Non-pigmented ciliary epithelial cell (primary cell): ENCODE measurements at regions not wholly inside any gene's neighbourhood (a gene's known extent, or its start where the extent isn't known, plus 50 kb on each side); places are given as distances from the start of the nearest gene placed in this dataset.
"Not testable (repeated sequence)": the region's sequence is repeated elsewhere in the genome, so short reads cannot be mapped to it uniquely, and the experiment has no call there.

ENCODE experiments used
- DNase-seq: peaks from one replicate; pipeline ENCODE4 v3.0.0-alpha.2; 2010; ENCODE audit warnings: low read depth

DNA sequence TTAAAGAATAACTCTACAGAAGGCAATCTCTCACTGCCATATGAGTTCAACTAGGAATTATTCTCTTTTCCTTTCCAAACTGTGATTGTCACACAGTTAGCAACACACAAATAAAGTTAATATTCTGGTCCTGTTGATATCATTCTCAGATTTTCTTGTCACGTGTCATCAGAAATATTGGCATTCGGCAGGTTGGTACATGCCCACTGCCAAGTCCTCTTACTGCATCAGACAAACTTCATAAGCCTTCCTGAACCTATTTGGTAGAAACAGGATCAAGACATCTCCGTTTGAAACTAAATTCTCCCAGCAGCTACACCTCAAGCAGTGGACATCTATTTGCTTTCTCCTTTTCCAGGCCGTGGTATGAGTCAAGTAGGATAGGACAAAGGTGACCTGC lies 177.9 kb upstream of the SOX2 start:
- no peak for DNase-seq

- DNase-seq, result no peak
Measured at GRCh38 chr3:181530584-181530983, 181.1 kb upstream of the SOX2 start.

DNA sequence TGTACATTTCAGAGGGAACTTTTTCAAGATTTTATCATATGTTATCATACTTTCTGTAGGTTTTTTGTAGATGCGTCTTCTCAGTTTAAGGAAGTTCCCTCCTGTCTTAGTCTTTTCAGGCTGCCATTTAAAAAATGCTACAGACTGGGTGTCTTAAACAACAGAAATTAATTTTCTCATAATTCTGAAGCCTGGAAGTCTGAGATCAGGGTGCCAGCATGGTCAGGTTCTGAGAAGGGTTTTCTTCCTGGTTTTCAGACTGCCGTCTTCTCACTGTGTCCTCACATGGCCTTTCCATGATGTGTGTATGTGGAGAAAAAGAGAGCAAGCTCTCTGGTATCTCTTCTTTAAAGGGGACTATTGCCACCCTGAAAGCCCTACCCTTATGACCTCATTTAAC lies 189.9 kb upstream of the SOX2 start:
- no peak for DNase-seq

DNA sequence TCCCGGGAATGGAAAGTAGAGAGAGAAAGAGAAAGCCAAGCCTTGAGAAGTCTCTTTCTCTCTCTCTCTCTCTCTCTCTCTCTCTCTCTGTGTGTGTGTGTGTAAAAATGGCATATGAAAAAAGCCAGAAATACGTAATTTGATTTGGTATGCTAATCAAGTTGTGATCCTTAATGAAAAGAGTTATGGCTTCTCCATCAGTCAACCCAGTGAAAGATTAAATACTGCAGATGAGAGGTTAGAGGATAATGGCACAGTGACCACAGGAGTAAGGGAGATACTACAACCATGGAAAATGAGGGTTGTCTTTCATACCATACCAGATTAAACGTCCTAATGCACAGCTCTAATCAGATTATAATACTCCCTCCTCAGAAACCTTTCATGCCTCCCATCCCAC lies 193.5 kb upstream of the SOX2 start:
- no peak for DNase-seq

GRCh38 chr3:181512787-181513186 lies 198.9 kb upstream of the SOX2 start:
- no peak for DNase-seq

- DNase-seq, result no peak
Measured at GRCh38 chr3:181510500-181510899, 201.2 kb upstream of the SOX2 start.

- no peak for DNase-seq
Measured at GRCh38 chr3:181497358-181497757, 214.4 kb upstream of the SOX2 start.

- peak; percentile 14 for DNase-seq
Measured at GRCh38 chr3:181493423-181493822, 218.3 kb upstream of the SOX2 start.

DNA sequence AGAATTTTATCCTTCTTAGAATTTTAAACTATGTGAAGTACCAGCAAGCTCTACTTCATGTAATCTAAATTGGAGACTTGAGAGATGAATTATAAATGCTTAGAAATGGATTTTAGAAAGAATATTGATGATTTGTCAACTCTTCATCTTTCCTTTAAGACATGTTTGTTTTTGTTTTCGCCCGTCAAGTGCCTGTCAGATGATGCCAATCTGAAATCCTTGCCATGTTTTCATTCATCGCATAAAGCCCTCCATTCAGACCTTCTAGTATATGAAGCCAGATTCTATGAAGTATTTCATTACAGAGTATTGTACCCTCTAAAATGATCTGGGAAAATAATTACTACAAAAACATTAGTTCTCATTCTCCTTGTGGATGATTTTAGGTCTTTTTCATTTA lies 223.2 kb upstream of the SOX2 start:
- DNase-seq, result no peak

DNA sequence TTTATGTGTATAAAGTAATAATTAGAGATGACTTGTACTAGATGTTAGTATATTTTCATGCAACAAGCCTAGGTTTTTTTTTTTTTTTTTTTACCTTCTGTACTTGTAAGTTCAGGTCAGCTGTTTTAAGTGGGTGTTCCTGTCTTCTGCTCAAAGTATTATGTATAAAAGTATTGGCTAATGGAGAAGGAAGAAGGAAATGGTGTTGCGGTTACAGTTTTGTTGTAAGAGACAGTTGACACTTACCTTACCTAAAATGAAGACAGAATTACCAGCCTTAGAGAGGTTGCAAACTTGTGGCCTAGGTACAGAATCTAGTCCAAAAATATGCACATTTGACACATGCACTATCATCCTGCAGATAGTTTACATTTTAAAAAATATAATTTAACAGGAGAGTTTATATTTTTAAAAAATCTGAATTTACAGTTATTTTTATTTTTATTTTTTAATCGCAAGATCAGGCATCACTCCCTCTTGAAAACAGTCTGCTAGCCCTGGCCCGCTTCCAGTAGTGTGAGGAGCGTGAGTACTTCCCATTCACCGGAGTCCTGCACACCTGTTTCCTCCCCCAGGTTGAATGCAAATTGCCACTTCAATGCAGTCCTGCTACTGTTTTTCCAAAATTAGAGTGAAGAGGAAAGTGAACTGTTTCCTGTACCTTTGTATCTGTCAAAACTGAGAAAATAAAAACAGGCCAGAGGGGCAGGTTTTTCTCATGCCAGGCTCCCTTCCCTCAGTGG lies 224.3 kb upstream of the SOX2 start:
- no peak for DNase-seq

GRCh38 chr3:181486141-181486885 lies 225.4 kb upstream of the SOX2 start:
- DNase-seq, result no peak

DNA sequence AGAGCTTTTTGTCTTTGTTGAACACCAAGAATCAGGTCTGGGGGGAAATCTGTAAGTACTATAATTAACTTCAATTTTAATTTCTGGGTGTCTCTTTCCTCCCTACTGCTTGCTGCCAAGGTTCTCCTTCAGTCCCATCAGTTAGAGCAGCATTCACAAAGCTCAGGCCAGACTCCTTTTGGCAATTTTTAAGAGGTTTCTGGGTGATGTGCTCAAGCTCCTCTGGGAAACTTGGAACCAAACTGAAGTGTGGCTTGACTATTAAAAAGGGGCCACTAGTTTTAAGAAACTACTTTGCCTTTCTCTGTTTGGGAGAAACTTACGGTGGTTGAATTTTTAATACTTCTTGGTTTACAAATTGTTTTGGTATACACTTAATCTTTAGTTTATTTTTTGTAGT lies 227.7 kb upstream of the SOX2 start:
- no peak for DNase-seq

GRCh38 chr3:181475146-181475545 lies 236.6 kb upstream of the SOX2 start:
- DNase-seq, result not testable (repeated sequence)

GRCh38 chr3:181470349-181470748 lies 241.4 kb upstream of the SOX2 start:
- no peak for DNase-seq

GRCh38 chr3:181464033-181464694 lies 247.6 kb upstream of the SOX2 start:
- no peak for DNase-seq

DNA sequence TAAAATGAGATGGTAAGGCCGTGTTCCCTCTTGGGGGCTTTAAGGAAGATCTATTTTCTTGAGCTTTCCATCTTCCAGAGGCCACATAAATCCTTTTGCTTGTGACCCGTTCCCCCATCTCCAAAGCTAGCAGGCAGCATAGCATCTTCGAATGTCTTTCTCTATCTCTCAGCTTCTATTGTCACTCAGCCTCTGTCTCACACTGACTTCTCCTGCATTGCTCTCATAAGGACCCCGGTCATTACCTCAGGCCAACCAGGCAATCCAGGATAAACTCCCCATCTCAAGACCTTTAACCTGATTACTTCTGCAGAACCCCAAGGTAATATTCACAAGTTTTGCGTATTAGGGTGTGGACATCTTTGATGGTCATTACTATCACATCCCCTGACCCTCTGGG lies 250.3 kb upstream of the SOX2 start:
- DNase-seq, result no peak

DNA sequence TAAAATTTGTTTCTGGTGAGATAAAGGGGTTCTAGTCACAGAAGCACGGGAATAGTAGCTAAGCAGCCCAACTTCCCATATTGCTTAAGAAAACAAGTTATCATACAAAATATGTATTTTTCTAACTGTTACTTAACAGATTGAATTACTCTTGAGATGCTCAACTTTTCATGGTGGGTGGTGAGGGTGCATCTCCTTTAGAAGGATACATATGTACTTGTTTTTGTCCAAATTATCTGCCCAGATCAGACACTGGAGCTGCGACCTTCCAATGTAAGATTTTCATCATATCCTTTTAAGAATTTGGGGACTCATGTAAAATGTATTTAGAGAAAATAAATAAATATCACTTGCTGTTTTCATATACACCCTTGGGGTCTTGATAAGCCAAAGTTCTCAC lies 252.2 kb upstream of the SOX2 start:
- no peak for DNase-seq

GRCh38 chr3:181458857-181459256 lies 252.9 kb upstream of the SOX2 start:
- DNase-seq, result no peak

DNA sequence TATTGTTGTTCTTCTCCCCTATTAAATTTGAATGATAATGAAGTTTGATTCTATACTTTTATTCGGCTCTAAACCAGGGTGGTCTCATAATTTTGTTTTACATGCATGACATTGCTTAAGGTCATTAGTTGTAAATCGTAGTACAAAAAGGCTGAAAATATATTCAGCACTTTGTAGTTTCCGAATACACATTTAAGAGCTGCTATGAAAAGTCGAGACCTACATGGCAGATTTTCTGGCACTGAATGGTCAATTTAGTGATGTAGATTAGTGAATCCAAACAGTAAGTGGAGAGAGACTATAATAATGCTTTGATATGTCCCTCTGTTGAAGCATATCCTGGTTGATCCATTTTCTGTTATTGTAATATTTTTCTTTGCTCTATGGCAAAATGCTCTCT lies 254.0 kb upstream of the SOX2 start:
- DNase-seq, result no peak

GRCh38 chr3:181457190-181457589 lies 254.5 kb upstream of the SOX2 start:
- DNase-seq, result no peak

GRCh38 chr3:181455276-181455675 lies 256.4 kb upstream of the SOX2 start:
- DNase-seq, result no peak

DNA sequence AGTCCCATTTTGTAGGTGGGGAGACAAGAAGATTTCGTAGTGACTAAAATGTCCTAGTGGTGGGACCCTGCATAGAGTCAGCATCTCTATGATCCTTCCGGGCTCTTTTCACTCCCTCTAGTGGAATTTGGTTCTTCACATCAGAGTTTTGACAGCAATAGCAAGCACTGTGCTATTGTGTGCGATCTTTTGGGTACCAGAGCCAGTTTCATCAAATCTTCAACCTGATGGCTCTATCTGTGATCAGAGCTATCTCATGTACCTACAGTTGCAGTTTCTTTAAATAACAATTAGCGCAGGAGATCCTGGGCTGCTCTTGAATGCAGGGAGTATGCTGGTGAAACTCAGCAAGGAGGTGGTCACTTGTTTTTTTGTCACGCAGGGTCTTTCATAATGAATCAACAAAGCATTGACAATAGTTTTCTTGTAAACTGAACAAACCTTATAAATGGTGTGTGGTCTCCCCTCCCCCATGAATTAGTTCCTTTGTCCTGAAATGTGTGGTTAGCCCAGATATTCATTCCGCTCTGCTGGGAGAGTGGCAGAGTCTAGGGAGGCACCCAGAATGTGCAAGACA lies 257.2 kb upstream of the SOX2 start:
- no peak for DNase-seq

DNA sequence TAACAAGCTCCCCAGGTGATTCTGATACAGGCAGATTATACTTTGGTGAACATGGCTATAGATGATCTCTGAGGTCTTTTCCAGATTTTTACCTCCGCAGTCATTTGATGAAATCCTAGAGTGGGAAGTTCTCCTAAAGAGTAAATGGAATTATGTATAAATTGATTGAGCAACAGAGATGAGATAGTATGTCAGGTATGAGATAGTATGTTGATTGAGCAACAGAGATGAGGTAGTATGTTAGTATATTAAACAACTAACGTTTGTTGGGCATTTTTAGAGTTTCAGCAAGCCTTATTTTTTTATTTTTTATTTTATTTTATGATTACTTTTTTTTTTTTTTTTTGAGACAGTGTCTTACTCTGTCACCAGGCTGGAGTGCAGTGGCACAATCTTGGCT lies 265.0 kb upstream of the SOX2 start:
- no peak for DNase-seq
